ENCODE measurements at regions not wholly inside any gene's neighbourhood (a gene's known extent, or its start where the extent isn't known, plus 50 kb on each side); places are given as distances from the start of the nearest gene placed in this dataset.
"Not testable (repeated sequence)": the region's sequence is repeated elsewhere in the genome, so short reads cannot be mapped to it uniquely, and the experiment has no call there.

DNA sequence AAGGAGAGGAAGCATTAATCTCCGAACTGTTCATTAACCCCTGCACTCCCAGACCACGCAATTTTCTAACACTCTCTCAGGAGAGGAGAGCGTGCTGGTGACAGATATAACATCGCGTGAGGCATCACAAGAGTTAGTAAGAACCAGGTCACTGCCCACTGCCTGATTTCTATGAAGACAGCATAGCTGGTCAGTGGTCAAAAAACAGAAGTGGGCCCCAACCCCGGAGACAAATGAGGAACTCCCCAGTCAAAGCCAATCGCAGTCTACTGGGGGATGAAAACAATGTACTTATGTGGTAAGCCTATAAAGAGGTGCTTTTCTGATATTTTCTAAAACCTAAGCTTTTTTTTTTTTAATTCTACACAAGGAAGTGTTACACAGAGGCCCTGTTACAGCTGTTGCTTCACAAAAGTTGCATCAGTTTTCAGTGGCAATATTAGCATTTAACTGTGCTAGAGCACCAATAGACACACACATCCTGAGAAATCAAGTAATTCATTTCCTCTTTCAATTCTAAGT lies 231.8 kb upstream of the IRF2BP2 start:
- in situ Hi-C loops (cut with HindIII; ENCODE audit: low pct_unique_long_range_greater_than_20kb, low sequenced_read_pairs), result no loop called here

DNA sequence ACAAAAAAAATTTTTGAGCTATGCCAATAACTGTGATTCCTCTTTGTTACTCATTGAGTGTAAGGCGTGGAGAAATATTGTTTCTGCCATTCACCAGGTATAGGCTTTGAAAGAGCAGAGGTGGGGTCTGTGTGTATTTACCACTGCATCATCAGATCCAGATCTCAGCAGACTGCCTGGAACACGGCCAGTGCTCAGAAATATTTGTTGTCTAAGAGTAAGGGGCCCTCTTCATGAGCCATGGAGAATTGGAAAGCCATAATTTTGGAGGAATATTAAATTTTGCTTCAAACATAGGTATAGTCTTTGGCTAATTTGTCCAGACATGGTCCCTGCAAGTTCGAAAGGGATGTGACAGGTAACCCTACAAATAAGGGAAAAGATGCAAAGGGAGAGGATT lies 231.3 kb upstream of the IRF2BP2 start:
- in situ Hi-C loops (cut with HindIII; ENCODE audit: low pct_unique_long_range_greater_than_20kb, low sequenced_read_pairs), result no loop called here
- DNase-seq (ENCODE audit: low read depth, low spot score), result no peak

More for the DNA sequence above, 231.8 kb upstream of the IRF2BP2 start:
- no peak for DNase-seq (ENCODE audit: low read depth, low spot score)

- no peak for DNase-seq (ENCODE audit: low read depth, low spot score)
- in situ Hi-C loops (cut with HindIII; ENCODE audit: low pct_unique_long_range_greater_than_20kb, low sequenced_read_pairs), result no loop called here
These were observed 230.9 kb upstream of the IRF2BP2 start for GRCh38 chr1:234840843-234841242.

GRCh38 chr1:234840253-234840652 lies 230.3 kb upstream of the IRF2BP2 start:
- in situ Hi-C loops (cut with HindIII; ENCODE audit: low pct_unique_long_range_greater_than_20kb, low sequenced_read_pairs), result no loop called here
- DNase-seq (ENCODE audit: low read depth, low spot score), result no peak

DNA sequence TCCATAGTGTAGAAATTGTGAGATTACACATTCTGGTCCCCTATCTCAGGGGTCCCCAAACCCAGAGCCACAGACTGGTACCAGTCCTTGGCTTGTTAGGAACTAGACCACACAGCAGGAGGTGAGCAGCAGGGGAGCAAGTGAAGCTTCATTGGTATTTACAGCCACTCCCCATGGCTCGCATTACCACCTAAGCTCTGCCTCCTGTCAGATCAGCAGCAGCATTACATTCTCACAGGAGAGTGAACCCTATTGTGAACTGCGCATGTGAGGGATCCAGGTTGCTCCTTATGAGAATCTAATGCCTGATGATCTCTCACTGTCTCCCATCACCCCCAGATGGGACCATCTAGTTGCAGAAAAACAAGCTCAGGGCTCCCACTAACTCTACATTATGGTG lies 229.7 kb upstream of the IRF2BP2 start:
- in situ Hi-C loops (cut with HindIII; ENCODE audit: low pct_unique_long_range_greater_than_20kb, low sequenced_read_pairs), result no loop called here
- DNase-seq (ENCODE audit: low read depth, low spot score), result no peak

DNA sequence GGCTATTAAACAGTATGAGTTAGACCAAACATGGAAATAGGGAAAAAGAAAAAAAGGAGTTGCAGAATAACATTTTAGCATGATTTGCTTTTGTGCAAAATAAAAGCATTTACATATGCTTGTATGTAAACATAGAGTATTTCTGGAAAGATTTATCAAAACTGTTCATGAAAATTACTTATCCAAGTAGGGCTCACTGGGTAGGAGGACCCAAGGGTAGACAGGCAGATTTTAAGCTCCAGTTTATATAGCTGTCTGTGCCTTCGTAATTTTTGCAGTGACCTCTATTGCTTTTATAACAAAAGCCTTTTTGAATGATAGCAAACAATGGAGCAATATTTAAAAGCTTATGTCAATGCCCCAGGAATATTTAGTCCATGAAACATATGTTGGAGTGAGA lies 228.8 kb upstream of the IRF2BP2 start:
- no peak for DNase-seq (ENCODE audit: low read depth, low spot score)
- in situ Hi-C loops (cut with HindIII; ENCODE audit: low pct_unique_long_range_greater_than_20kb, low sequenced_read_pairs), result no loop called here

- in situ Hi-C loops (cut with HindIII; ENCODE audit: low pct_unique_long_range_greater_than_20kb, low sequenced_read_pairs), result no loop called here
- no peak for DNase-seq (ENCODE audit: low read depth, low spot score)
These were observed 228.2 kb upstream of the IRF2BP2 start for GRCh38 chr1:234838182-234838581.

DNA sequence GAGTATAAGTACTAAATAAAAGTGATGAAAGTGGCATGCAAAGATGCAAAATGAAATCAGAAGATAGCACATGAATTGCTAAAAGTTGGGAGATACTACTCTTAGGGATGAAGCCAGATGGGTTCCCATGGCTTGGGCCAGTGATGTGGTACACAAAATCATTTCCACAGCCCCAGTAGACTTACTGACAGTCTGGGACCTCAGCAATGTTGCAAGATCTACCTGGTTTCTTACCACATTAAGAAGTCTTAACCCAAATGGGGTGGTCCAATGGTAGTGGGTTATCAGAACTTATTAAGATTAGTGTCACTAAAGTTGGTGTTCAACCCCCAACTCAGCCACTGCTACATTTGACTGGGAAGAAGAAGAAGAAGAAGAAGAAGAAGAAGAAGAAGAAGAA lies 227.7 kb upstream of the IRF2BP2 start:
- in situ Hi-C loops (cut with HindIII; ENCODE audit: low pct_unique_long_range_greater_than_20kb, low sequenced_read_pairs), result no loop called here
- no peak for DNase-seq (ENCODE audit: low read depth, low spot score)

DNA sequence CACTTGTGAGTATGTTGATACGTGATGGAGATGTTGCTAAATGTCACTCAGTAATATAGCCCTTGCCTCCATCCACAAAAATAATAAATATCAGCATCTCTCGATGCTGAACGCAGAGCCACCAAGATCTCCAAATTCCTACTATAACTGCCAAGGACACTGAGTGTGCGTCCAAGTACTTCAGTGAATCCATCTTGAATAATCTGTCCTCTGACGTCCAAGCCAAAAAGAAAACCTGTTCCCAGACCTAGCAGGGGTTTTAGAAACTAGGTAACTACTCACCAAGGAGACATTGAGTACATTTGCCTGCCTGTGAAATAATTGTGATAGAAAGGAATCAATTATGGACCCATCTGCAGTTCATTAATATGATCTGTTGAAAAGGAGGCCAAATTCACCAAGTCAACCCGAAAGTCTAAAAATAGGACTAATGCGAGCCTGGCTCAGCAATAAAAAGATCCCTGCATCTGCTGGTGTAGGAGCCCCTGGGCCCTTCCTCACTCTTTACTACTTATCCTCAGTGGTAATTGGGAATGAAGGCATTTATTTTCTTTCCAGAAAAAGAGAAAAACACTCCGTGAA lies 226.9 kb upstream of the IRF2BP2 start:
- DNase-seq (ENCODE audit: low read depth, low spot score), result no peak
- in situ Hi-C loops (cut with HindIII; ENCODE audit: low pct_unique_long_range_greater_than_20kb, low sequenced_read_pairs), result no loop called here

DNA sequence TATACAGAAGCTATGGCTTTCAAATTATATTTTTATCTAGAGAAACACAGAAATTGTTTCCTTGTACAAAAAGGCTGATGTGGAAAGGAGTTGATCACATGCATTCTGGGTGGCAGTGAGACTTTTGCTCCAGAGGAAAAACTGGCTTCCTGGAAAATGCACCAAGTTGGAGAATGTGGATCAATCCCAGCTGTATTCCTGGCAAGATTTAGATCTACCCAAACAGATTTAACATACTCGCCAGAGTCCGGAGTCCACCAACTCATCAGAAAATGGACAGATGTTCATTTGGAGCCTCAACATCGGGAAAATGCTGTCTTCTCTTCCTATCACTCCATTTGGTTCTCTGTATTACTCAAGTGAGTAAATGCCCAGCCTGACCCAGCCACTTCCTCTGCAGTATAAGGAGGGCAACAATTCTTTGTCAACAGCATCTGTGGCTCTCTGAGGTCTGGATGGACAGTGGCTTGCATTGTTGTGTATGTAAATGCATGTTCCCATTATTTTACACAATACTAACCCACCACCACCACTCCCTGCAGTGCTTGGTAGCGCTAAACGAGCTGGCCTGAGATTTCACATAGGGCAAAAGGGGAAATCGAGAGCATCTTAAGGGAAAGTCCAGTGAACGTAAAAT lies 226.2 kb upstream of the IRF2BP2 start:
- DNase-seq (ENCODE audit: low read depth, low spot score), result no peak
- in situ Hi-C loops (cut with HindIII; ENCODE audit: low pct_unique_long_range_greater_than_20kb, low sequenced_read_pairs), result no loop called here

DNA sequence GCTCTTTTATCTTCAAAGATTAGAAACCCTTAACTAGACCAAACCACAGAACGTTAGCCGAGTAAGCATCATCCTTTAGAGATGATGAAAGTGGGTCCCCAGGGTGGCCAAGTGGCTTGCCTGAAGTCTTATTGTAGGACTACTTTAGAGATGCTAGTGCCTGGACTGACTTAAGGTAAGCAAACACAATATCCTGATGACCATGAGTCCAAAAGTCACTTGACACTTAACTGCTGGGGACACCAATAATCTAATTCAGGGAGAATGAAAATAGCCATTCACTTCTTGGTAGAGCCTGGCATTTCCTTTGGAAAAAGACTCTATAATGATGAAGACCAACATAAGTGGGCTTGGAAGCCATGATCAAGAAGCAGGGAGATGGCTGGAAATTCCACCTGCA lies 225.3 kb upstream of the IRF2BP2 start:
- in situ Hi-C loops (cut with HindIII; ENCODE audit: low pct_unique_long_range_greater_than_20kb, low sequenced_read_pairs), result no loop called here
- DNase-seq (ENCODE audit: low read depth, low spot score), result no peak

- DNase-seq (ENCODE audit: low read depth, low spot score), result no peak
- in situ Hi-C loops (cut with HindIII; ENCODE audit: low pct_unique_long_range_greater_than_20kb, low sequenced_read_pairs), result no loop called here
These were observed 223.7 kb upstream of the IRF2BP2 start for GRCh38 chr1:234833646-234834045.

DNA sequence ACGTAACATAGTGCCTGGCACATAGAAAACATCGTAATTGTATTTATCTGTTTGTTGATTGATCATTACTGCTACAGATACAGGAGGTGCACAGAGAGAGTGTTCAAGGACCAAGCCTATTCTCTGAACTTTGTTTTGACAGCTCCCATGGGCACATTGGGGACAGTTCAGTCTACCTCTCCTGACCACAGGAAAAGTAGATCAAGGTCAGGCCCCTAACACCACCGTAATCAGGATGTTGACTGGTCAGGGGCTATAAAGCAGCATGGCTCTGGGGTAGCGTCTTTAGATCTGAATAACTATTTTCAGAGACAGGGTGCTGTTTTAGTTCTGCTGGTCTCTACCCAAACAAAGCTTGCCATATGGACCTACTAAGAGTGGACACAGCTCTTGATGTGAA lies 223.1 kb upstream of the IRF2BP2 start:
- no peak for DNase-seq (ENCODE audit: low read depth, low spot score)
- in situ Hi-C loops (cut with HindIII; ENCODE audit: low pct_unique_long_range_greater_than_20kb, low sequenced_read_pairs), result no loop called here

DNA sequence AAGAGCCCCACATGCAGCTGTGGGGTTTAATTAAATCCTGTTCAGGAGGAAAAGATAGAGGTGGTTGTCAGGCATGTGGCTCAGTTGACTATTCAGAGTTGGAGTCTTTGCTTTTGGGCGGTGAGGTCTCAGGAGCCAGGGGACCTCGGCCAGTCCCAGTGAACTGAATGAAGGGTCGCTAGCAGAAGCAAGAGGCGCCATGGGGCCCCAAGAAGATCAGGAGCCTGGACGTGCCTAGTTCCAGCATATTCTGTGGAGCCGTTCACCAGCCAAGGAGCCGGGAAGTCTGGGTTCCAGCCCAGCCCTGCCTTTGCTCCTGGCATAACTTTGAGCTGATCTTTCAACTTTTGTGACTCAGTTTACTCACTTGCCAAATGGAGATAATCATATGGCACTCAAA lies 217.7 kb upstream of the IRF2BP2 start:
- no peak for DNase-seq (ENCODE audit: low read depth, low spot score)
- in situ Hi-C loops (cut with HindIII; ENCODE audit: low pct_unique_long_range_greater_than_20kb, low sequenced_read_pairs), result no loop called here

DNA sequence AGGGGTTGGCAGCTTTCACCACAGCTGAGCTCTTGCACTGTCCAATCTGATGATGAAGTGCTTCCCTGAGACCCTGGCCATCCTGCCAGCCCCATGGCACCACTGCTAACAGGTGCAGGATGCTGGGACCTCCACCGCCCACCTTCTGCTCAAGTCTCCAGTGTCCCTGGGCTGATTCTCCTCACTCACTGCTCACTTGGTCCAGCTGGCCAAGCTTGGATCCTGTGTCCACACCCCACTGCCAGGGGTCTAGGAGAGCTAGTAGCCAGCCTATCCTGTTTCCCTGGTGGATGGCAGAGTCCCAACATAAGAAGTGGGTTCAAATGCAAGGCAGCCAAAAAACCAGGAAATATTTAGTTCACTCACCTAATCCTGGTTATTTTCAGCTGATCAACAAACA lies 217.2 kb upstream of the IRF2BP2 start:
- DNase-seq (ENCODE audit: low read depth, low spot score), result no peak
- in situ Hi-C loops (cut with HindIII; ENCODE audit: low pct_unique_long_range_greater_than_20kb, low sequenced_read_pairs), result no loop called here

GRCh38 chr1:234826352-234826751 lies 216.4 kb upstream of the IRF2BP2 start:
- in situ Hi-C loops (cut with HindIII; ENCODE audit: low pct_unique_long_range_greater_than_20kb, low sequenced_read_pairs), result no loop called here
- no peak for DNase-seq (ENCODE audit: low read depth, low spot score)

- no peak for DNase-seq (ENCODE audit: low read depth, low spot score)
- in situ Hi-C loops (cut with HindIII; ENCODE audit: low pct_unique_long_range_greater_than_20kb, low sequenced_read_pairs), result no loop called here
These were observed 215.7 kb upstream of the IRF2BP2 start for GRCh38 chr1:234825498-234826165.

DNA sequence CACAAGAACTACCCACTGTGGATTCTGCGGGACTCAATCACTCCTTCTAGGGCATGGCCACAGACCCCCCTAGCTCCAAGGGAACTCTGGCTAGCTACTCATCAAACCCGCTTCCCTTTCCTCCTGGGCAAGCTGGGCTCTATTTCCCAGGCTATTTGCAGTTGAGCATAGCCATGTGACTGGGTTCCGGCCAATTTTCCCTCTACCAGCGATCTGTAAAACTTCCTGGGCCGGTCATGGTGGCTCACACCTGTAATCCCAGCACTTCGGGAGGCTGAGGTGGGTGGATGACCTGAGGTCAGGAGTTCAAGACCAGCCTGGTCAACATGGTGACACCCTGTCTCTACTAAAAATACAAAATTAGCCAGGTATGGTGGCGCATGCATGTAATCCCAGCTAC lies 214.9 kb upstream of the IRF2BP2 start:
- DNase-seq (ENCODE audit: low read depth, low spot score); in situ Hi-C loops (cut with HindIII; ENCODE audit: low pct_unique_long_range_greater_than_20kb, low sequenced_read_pairs): not testable (repeated sequence)
